C4-2B (cell line): ENCODE measurements at regions not wholly inside any gene's neighbourhood (a gene's known extent, or its start where the extent isn't known, plus 50 kb on each side); places are given as distances from the start of the nearest gene placed in this dataset.

Experiments
- H3K27ac ChIP-seq: fragments of 450-650 bp; 2 replicates; pipeline ENCODE4 v1.5.1; 2017
- CTCF ChIP-seq: fragments of 450-650 bp; conservative IDR thresholded peaks from 2 replicates; pipeline ENCODE4 v1.5.1; 2017; ENCODE audit warnings: mild to moderate bottlenecking
- ZFX ChIP-seq: fragments of 450-650 bp; IDR thresholded peaks from 2 replicates; pipeline ENCODE4 v1.6.1; 2017

GRCh38 chr2:144674071-144674470 is 154.2 kb upstream of the ZEB2 start:
- no peak overlapping the region for H3K27ac ChIP-seq
- TF ChIP-seq ZFX = no peak
- TF ChIP-seq CTCF = no peak

GRCh38 chr2:144673456-144673855 is 153.5 kb upstream of the ZEB2 start:
- TF ChIP-seq ZFX = no peak
- TF ChIP-seq CTCF = no peak
- no peak overlapping the region for H3K27ac ChIP-seq

- H3K27ac ChIP-seq = no peak overlapping the region
- no peak for TF ChIP-seq ZFX
- TF ChIP-seq CTCF = no peak
Measured at GRCh38 chr2:144671695-144672455, 152.0 kb upstream of the ZEB2 start.

GRCh38 chr2:144670738-144671137 is 150.8 kb upstream of the ZEB2 start:
- TF ChIP-seq CTCF (no peak), ZFX (no peak)
- H3K27ac ChIP-seq = no peak overlapping the region

GRCh38 chr2:144670080-144670479 is 150.2 kb upstream of the ZEB2 start:
- H3K27ac ChIP-seq = no peak overlapping the region
- TF ChIP-seq CTCF (no peak), ZFX (no peak)

- TF ChIP-seq ZFX = no peak
- no peak overlapping the region for H3K27ac ChIP-seq
Measured at GRCh38 chr2:144669196-144669987, 149.5 kb upstream of the ZEB2 start.

- TF ChIP-seq CTCF = no peak
- no peak for TF ChIP-seq ZFX
- H3K27ac ChIP-seq = no peak overlapping the region
Measured at GRCh38 chr2:144668493-144669110, 148.7 kb upstream of the ZEB2 start.
